HCEC 1CT (cell line): ENCODE measurements at regions not wholly inside any gene's neighbourhood (a gene's known extent, or its start where the extent isn't known, plus 50 kb on each side); places are given as distances from the start of the nearest gene placed in this dataset.

Experiments used
- DNase-seq: peaks from one replicate; pipeline ENCODE4 v3.0.0-alpha.2; 2017

DNA sequence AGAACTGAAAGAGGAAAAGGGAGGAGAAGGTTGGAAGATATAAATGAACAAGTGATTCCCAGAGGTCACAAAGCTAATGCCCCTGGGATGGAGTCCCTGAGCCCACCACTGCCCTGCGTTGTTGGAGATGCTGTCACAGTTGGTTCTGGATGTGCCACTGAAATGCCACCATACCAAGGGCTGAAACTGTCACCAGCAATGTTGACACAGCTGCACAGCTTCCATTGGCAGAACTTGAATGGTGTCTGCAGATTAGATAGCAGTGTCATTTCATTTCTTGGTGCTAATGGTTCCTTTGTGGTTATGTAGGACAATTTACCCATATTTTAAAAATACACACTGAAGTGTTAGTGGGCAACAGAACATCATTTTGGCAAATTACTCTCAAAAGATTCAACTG, 120.7 kb downstream of the TBXT start:
- DNase-seq = no peak

DNA sequence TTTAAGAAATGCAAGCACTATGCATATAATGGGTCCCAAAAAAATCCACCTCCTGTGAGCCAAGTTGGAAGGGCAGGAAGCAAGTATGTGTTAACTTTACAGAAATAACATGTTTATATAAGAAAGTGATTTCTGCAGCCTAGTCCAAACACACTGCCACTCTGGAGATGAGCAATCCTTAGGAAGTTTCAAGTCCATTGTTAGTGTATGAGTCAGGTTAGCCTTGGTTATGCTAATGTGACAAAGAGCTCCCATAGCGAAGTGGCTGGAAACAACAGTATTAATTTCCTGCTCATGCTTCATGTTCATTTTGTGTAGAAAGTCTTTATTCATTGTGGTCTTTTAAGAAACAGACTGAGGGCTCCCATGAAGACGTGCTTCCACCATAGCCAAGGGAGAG, 121.4 kb downstream of the TBXT start:
- peak; percentile 97 for DNase-seq

DNA sequence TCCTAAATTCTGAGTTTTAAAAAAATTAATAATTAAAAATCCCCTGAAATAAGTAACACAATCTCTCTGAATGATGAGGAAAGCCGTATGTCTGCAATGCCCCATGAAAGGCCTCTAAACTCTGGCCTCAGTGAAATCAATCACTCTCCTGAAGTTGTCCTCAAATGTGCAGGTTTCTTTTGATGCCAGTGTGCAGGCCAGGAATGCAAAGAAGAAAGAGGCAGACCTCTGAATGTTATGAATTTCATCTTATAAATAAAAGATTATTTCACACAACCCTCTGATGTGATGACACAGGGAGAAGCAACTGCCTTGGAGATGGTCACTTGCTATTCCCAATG, 121.8 kb downstream of the TBXT start:
- no peak for DNase-seq

DNA sequence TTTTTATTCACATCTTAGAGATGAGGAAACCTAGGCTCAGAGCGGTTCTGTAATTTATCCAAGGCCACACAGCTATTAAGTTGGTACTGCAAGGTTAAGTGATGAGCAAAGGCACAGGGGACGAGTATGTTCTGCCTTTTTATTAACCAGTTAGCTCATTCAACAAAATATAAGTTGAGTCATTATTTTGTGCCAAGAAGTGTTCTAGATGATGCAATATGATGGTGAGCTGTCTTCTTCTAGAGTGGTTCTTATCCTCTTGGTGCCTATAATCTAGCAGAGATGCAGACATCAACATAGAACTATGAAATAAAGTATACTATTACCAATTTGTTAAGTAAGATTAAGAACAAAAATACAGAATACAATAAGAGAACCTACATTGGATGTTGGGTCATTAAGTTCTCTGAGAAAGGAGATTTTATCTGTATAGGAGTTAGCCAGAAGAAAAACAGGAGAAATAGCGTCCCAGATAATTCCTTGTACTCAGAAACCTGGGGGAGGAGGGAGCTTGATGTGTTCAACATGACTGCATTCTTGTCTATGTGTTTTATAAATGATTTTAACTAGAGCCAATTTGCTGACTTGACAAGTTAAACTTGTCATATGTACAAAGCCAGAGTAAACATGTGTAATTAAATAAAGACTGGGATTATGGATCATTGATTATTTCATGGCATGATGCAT, 122.3 kb downstream of the TBXT start:
- DNase-seq = peak; percentile 53

DNA sequence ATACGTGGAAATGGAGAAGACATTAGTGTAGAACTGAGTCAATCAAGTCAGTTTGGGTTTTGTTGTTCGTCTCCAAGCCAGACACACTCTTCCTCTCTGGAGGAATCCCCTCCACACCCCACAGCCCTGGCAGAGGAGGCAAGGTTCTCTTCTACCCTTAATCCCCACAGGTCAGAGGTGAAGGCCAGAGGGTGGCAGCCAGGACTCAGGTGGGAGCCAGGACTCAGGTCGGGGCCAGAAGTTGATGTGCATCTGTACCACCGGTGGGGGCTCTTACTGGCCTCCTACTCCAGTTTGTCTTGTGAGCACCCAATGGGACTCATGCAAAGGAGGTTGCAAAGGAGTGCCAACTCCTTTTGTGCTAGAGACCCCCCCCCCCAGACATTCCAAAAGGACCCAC, 126.4 kb downstream of the TBXT start:
- no peak for DNase-seq

DNA sequence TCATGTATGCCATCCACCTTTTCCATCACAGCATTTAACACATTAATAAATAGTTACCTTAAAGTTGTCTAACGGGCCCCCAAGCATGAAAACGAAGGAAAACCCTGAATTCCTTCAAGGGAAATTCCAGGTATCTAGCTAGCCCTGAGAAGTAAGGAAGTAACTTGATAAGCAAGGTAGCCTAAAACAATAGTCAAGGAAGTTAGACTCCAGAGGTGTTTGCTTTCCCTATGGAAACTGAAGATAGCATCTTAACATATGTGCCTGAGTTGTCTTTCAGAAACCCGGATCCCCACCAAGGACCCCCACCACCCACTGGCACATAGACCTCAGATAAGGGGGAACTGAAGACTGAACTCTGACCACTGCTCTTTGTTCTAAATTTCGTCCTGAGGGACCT, 127.4 kb downstream of the TBXT start:
- no peak for DNase-seq

DNA sequence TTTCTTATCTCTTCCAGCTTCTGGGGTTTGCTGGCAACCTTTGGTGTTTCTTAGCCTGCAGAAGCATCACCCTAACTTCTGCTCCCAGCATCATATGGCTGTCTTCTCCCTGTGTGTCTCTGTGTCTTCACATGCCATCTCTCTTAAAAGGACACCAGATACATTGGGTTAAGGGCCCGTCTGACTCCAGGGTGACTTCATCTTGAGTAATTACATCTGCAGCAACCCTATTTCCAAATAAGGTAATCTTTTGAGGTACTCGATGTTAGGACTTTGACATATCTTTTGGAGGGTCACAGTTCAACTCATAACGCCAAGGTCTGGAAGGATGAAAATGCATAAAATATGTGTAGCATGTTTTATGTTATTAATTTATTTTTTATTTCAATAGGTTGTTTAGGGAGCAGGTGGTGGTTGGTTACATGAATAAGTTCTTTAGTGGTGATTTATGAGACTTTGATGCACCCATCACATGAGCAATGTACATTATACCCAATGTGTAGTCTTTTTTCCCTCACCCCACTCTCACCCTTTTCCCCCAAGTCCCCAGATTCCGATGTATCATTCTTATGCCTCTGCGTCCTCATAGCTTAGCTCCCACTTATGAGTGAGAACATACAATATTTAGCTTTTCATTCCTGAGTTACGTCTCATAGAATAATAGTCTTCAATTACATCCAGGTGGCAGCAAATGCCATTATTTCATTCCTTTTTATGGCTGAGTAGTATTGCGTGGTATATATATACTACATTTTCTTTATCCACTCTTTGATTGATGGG, 131.1 kb downstream of the TBXT start:
- peak; percentile 69 for DNase-seq

DNA sequence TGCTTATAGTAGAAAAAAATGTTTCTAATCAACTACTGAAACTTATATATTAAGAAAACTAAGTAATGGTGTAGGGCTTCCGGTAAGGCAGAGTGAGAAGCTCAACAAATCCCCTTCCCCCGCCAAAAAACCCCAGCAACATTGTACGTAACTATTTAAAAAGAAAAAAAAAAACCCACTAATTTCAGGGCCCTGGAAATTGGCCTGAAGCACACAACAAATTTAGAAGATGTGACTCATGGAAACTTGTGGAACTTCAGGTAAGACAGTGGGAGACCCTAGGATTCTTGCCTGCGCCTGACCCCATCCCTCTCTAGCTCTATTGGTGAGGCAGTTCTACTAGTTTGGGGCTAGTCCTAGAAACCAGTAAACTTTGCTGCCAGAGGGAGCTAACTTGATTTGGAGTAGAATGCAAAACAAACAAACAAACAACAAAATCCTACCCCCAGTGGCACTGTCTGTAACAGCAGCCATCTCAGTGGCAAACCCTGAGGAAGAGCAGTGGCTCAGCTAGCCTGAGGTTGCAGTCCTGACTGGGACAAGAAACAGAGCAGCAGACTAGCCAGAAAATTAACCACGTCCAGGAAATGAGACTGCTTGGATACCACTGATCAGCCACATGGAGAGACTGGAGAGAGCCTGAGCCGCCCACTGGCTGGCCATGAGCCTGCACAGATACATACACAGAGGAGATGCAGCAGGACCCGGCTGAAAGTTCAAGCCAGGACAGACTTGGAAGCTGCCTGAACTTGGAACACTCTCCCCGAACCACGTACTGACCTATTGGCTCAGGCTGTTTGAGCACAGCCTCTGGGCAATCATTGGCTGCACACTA, 135.1 kb downstream of the TBXT start:
- DNase-seq = peak; percentile 95

DNA sequence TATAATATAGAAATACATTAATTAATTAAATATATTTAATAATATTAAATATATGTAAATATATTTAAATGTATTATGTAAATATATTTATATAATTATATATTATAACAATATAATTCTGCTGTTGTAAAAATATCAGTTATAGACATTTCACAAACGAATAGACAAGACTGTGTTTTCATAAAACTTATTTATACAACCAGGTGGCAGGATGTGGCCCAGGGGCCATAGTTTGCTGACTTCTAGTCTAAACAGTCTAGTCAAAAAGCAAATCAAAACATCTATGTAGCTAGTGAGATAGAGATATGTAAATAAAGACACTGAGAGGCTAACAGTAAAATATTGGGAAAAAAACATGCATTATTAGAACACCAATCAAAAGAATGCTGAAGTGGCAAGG, 136.4 kb downstream of the TBXT start:
- no peak for DNase-seq

DNA sequence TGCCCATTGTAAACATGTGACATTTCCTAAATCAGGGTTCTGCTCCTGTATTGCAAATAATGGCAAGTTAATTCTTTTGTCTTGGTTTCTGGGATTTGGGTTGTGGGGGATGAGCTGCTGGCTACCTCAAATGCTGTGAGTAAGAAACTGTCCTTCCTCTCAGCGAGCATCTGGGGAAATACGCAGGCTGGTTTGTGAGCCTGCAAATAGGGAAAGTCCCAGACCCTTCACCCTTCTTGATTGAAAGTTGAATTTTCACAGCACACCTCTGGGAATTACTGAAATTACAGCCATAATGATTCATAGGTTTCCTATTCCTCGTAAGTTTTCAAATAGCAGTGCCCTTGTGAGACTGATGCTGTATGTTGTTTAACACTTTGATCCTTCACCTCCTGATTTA, 138.1 kb downstream of the TBXT start:
- peak; percentile 24 for DNase-seq

DNA sequence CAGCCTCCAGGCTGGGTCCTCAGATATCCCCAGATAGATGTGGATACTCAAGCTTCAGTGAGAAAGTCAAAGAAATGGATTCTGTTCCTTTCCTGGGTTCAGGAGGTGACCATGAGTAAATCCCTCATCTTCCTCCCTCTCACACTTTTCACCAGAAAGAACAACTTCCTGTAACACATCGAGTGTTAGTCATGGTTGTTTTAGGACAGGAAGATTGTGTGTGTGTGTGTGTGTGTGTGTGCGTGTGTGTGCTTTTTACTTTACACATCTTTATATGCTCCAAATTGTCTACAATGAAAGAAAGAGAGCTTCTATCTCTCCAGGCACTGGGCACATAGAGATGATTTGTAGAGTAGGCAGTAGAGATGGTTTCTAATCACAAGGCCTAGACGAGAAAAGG, 139.9 kb downstream of the TBXT start:
- peak; percentile 70 for DNase-seq

DNA sequence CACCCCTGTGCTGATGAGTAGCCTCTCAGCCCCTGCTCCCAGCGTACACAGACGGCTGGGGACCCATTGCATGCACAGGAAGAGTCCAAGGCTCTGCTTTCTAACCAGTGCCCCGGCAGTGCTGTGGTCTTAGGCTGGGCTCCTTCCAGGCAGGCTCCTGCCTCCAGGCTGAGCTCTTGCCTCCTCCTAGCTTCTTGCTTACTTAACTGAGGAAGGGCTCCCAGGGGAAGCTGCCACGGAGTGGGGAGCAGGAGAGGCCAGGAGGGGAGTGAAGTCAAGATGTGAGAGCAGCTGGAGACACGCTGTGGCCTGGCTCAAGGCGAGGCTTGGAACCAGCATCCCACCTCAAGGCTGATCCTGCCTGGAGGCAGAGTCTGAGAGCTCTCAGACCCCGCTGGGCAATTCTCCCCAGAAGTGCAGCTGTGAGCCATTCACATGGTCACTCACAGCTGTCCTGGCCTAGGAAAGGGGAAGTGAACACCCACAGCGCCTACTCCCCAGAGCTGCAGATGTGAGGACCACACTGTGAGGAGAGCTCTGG, 141.0 kb downstream of the TBXT start:
- DNase-seq = no peak

DNA sequence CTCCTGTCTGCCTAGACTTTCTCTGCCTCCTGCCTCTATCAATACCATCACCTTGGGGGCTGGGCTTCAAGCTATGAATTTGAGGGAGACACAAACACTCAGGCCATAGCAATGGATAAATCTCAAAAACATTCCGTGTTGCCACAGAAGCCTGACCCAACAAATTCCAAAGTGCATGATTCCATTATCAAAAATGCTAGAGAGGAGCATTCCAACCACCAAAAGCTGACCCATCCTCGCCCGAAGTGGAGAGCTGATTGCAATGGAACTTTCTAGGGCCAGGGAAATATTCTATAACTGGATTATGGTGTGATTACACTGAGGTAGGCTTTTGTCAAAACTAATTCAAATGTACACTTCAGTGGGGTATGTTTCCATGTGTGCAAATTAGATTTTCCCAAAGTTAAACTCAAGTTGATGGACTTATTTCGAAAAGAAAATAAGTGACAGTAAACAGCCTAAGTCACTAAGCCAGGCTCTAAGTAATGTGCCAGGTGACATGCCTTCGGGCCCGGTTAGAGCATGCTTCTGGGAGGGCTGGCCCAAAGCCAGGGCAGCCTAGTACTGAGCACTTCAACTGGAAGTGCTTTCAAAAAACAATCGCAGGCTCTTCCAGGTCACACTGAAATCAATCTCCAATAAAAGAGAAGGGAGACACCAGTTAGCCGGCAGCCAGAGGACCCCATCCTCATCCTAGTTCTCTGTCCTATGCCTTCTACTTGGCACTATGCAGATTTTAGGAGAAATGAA, 142.3 kb downstream of the TBXT start:
- DNase-seq = peak; percentile 93

DNA sequence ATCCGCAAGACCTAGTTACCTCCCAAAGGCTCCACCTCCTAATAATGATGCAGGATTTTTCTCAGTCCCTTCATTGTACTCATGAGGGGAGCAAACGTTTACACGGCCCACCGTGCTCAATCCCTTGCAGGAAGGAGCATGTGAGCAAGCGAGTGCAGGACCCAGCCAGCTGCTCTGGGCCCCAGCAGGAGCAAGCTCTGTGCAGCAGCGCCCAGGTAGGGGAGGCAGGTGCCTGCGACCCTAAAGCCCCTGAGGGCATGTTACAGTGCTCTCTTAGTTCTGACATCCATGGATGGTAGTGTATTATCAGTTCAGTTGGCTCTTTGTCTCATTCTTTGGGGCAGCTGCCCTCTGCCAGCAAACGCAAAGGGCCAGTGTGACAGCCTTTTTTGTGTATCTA, 143.4 kb downstream of the TBXT start:
- DNase-seq = no peak

DNA sequence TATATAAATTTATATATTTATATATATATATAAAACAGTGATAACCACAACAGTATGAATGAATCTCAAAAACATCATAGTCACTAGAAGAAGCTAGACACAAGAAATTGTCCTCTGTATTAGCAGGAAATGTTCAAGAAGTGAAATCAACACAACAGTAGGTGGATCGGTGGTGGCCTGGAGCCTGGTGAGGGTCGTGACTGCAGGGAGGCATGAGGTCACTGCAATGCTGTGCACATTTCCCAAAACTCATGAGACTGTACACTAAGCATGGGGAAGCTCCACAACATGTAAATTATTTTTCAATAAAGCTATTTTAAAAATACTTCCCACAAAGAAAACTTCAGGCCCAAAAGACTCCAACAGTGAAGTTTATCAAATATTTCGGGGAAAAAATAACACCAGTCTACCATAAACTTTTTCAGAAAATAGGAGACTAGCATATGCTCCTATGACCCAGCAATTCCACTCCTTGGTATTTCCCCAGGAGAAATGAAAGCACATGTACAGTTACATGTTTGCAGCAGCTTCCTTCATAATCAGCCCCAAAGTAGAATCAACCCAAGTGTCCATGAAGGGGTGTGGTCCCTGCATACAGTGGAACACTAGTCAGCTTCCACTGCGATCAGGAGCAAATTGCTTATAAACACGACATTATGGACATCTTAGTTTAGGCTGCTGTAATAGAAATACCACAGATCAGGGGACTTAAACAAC, 144.2 kb downstream of the TBXT start:
- no peak for DNase-seq

DNA sequence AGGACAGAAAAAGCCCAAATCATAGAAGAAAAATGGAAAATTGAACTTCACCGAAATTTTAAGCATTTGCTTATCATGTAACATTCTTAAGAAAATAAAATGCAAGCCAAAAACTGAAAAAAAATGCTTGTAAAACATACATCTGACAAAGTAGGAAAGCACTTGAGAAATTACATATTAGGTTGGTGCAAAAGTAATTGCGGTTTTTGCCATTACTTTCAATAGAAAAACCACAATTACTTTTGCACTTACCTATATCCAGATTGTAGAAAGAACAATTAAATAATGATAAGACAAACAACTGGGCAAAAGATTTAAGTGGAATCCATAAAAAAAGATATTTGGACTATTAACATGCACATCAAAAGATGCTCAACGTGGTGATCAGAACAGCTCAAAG, 146.2 kb downstream of the TBXT start:
- no peak for DNase-seq

DNA sequence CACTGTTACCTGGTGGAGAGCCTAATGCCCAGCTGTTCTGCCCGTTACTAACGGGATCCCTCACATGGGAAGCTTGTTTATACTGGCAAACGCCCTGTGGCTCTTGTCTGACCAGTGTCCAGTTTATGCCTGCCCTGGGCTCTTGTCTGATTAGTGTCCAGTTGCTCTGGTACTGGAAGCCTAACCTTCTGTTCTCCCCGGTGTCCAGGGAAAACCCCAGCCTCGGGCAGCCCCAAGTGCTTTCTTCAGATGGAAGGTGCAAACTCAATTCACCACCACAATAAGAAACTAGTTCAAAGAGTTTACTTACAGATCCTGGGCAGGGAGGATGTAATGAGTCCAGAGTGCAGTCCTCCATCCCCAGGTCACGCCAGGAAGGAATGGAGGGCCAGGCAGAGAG, 148.4 kb downstream of the TBXT start:
- no peak for DNase-seq

DNA sequence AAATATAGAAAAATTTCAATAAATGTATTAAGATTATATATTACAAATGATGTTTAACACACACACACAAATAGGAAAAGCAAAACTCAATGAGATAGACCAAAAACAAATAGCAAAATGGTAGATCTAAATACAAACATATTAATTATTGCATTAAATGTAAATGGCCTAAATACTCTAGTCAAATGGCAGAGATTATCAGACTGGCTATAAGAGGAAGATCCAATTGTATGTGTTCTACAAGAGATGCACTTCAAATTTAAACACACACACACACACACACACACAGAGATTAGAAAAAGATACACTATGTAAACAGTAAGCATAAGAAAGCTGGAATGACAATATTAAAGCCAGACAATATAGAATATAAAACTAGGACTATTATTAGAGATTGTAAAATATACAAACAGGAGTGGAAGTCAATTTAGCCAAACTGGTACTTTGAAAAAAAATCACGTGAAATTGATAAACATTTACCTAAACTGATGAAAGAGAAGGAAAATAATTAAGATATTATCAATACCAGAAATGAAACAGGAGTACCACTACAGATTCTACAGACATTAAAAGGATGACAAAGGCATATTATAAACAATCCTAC, 150.5 kb downstream of the TBXT start:
- DNase-seq = no peak

DNA sequence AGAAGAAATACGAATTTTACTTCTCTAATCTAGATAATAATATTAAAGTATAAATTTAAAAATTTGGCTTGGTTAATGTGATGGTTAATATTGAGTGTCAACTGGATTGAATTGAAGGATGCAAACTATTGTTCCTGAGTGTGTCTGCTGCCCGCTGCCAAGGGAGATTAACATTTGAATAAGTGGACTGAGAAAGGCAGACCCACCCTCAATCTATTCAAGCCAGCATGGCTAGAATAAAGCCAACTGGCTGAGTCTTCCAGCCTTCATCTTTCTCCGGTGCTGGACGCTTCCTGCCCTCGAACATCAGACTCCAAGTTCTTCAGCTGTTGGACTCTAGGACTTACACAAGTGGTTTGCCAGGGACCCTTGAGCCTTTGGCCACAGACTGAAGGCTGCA, 152.7 kb downstream of the TBXT start:
- DNase-seq = no peak

DNA sequence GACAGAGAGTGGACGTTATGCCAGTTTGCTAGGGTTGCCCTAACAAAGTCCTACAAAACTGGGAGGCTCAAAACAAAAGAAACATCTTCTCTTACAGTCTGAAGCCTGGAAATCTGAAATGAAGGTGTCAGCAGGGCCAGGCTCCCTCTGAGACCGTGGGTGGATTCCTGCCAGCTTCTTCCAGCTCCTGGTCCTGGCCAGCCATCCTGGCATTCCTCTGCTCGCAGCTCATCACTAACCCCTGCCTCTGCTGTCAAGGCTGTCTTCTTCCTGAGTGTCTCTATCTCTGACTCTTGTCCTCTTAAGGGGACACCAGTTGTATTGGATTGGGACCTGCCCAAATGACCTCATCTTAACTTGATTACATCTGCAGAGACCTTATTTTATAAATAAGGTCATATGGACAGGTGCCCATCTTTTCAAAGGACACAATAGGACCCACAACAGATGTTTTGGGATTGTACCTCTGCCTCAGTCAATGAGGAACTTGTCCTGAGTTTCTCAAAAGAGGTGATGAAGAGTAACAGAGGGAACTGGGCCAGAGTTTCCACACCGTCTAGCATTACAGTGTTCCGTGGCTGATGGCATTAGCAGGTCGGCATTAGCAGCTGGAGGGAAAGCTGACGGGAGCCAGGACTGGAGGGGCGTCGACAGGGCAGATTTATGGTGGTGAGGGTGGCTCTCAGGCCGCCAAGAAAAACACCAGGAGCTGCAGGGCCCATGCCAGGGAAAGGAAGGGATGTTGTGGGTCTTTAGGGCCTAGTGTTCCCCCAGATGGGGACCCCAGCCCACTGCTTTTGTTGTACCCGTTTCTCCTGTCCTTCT, 157.3 kb downstream of the TBXT start:
- DNase-seq = no peak
